HCT116 (cell line): ENCODE measurements at regions not wholly inside any gene's neighbourhood (a gene's known extent, or its start where the extent isn't known, plus 50 kb on each side); places are given as distances from the start of the nearest gene placed in this dataset.

Source experiments
- ATAC-seq: fragments of 200-7000 bp; cut with Tn5 transposase; 2 replicates; pipeline ENCODE4 v1.9.1; 2020; ENCODE audit warnings: mild to moderate bottlenecking, moderate library complexity
- BruUV-seq: library from RNA; stranded (reverse); fragments of 400-500 nt; replicated peaks from 2 replicates; lab custom pipeline; 2021; lab: Mats Ljungman, UMichigan
- CTCF ChIA-PET: fragments of 300-600 bp; sonication (Branson Sonifier 250); formaldehyde crosslinking; loops from one replicate; lab custom pipeline; 2021; ENCODE audit warnings: antibody characterized with exemption; lab: Charles Lee
- POLR2A ChIA-PET: fragments of 300-600, 350-600 bp; sonication (Branson Sonifier 250); formaldehyde crosslinking; loops from one replicate; lab custom pipeline; 2021; ENCODE audit warnings: antibody characterized with exemption; lab: Charles Lee
- RAD21 ChIA-PET, 2 experiments: fragments of 300-600 bp; sonication (Branson Sonifier 250); formaldehyde crosslinking; loops; one replicate each; lab custom pipeline; 2023; ENCODE audit warnings: low total read pairs in 2 of 2; ENCODE audit not compliant: uncharacterized antibody in 2 of 2, unreplicated experiment in 2 of 2, low non-redundant PET in 1 of 2; lab: Charles Lee
- DNase-seq: peaks from one replicate; pipeline ENCODE4 v3.0.0-alpha.2; 2010; ENCODE audit warnings: low read depth, low spot score
- H2AFZ ChIP-seq: fragments of 200-600 bp; shearing (Covaris generic), sonication (generic); 2 replicates; pipeline ENCODE4 v1.6.1; 2017; ENCODE audit warnings: low read depth, mixed run types, mixed read lengths, antibody characterized with exemption, low read length; ENCODE audit not compliant: poor library complexity, severe bottlenecking
- H3K27ac ChIP-seq: 2 replicates; pipeline ENCODE4 v1.5.1; 2012; ENCODE audit warnings: low read depth, low read length
- H3K27me3 ChIP-seq: fragments of 200-600 bp; sonication (generic); 2 replicates; pipeline ENCODE4 v1.6.1; 2016; ENCODE audit warnings: mixed run types, low read length, mixed read lengths; ENCODE audit not compliant: insufficient read depth
- H3K36me3 ChIP-seq, 2 experiments: fragments of 200-500 bp in 1 of 2; fragments of 200-600 bp in 1 of 2; sonication (Bioruptor generic) in 1 of 2; sonication (generic) in 1 of 2; 2 replicates each; pipeline versions ENCODE4 v1.5.1 to v1.6.1; 2014 to 2016; ENCODE audit warnings: low read length in 2 of 2, inconsistent platforms in 1 of 2, mixed read lengths in 1 of 2, mixed run types in 1 of 2; ENCODE audit not compliant: insufficient read depth in 2 of 2, control insufficient read depth in 1 of 2
- H3K4me1 ChIP-seq, 2 experiments: fragments of 200-600 bp in 1 of 2; sonication (generic) in 1 of 2; 2 replicates each; pipeline versions ENCODE4 v1.5.1 to v1.6.1; 2012 to 2017; ENCODE audit warnings: low read length in 2 of 2, inconsistent platforms in 1 of 2, mild to moderate bottlenecking in 1 of 2, mixed read lengths in 1 of 2, mixed run types in 1 of 2, moderate library complexity in 1 of 2; ENCODE audit not compliant: insufficient read depth in 2 of 2, control insufficient read depth in 1 of 2
- H3K4me2 ChIP-seq: fragments of 200-600 bp; sonication (generic); 2 replicates; pipeline ENCODE4 v1.6.1; 2017; ENCODE audit warnings: mixed run types, low read length, mixed read lengths
- H3K4me3 ChIP-seq, 2 experiments: fragments of 200-600 bp in 1 of 2; sonication (generic) in 1 of 2; replicated peaks in 1 of 2; 2 replicates each; pipeline ENCODE4 v1.5.1; 2011 to 2016; ENCODE audit warnings: low read length in 2 of 2, control low read depth in 1 of 2, low read depth in 1 of 2, mild to moderate bottlenecking in 1 of 2, mixed read lengths in 1 of 2, mixed run types in 1 of 2
- H3K79me2 ChIP-seq: fragments of 200-600 bp; sonication (generic); 2 replicates; pipeline ENCODE4 v1.6.1; 2017; ENCODE audit warnings: mild to moderate bottlenecking, mixed run types, low read length, moderate library complexity, mixed read lengths; ENCODE audit not compliant: insufficient read depth
- H3K9ac ChIP-seq: fragments of 200-600 bp; sonication (generic); 2 replicates; pipeline ENCODE4 v1.6.1; 2016; ENCODE audit warnings: low read length, mixed read lengths
- H3K9me2 ChIP-seq: fragments of 200-600 bp; sonication (generic), shearing (Covaris generic); 2 replicates; pipeline ENCODE4 v1.6.1; 2017; ENCODE audit warnings: mixed run types, mild to moderate bottlenecking, moderate library complexity; ENCODE audit not compliant: insufficient read depth
- H3K9me3 ChIP-seq, 2 experiments: fragments of 200-500 bp in 1 of 2; fragments of 200-600 bp in 1 of 2; sonication (Bioruptor generic) in 1 of 2; sonication (generic) in 1 of 2; 2 replicates each; pipeline ENCODE4 v1.6.1; 2014 to 2017; ENCODE audit warnings: low read length in 2 of 2, mixed read lengths in 2 of 2, inconsistent platforms in 1 of 2, low read depth in 1 of 2, mild to moderate bottlenecking in 1 of 2, mixed run types in 1 of 2, moderate library complexity in 1 of 2; ENCODE audit not compliant: control insufficient read depth in 1 of 2, insufficient read depth in 1 of 2
- H4K20me1 ChIP-seq: fragments of 200-600 bp; sonication (generic), shearing (Covaris generic); 2 replicates; pipeline ENCODE4 v1.6.1; 2017; ENCODE audit warnings: mixed run types, mild to moderate bottlenecking, moderate library complexity; ENCODE audit not compliant: insufficient read depth
- CBX3 ChIP-seq: IDR thresholded peaks from 2 replicates; pipeline ENCODE4 v1.6.1; 2012; ENCODE audit warnings: low read depth
- CEBPB ChIP-seq: IDR thresholded peaks from 2 replicates; pipeline ENCODE4 v1.6.1; 2012; ENCODE audit warnings: low read depth
- EGR1 ChIP-seq: IDR thresholded peaks from 2 replicates; pipeline ENCODE4 v1.6.1; 2012; ENCODE audit warnings: low read depth
- FOSL1 ChIP-seq: IDR thresholded peaks from 2 replicates; pipeline ENCODE4 v1.6.1; 2012; ENCODE audit warnings: low read depth
- POLR2A ChIP-seq: IDR thresholded peaks from 2 replicates; pipeline ENCODE4 v1.7.0; 2011; ENCODE audit warnings: borderline replicate concordance; ENCODE audit not compliant: insufficient read depth, insufficient read length; ENCODE audit errors: extremely low read depth
- SIN3A ChIP-seq: IDR thresholded peaks from 2 replicates; pipeline ENCODE4 v1.6.1; 2012; ENCODE audit warnings: low read depth
- SRF ChIP-seq: IDR thresholded peaks from 2 replicates; pipeline ENCODE4 v1.6.1; 2012; ENCODE audit warnings: low read depth
- TCF7L2 ChIP-seq: IDR thresholded peaks from 2 replicates; pipeline ENCODE4 v1.7.0; 2011; ENCODE audit warnings: borderline replicate concordance, inconsistent platforms; ENCODE audit not compliant: insufficient read depth, insufficient read length; ENCODE audit errors: extremely low read depth
- ZNF274 ChIP-seq: fragments of 200-500 bp; sonication (Bioruptor generic); IDR thresholded peaks from 2 replicates; pipeline ENCODE4 v1.6.1; 2014; ENCODE audit warnings: mild to moderate bottlenecking, low read depth, low read length, inconsistent platforms
- intact Hi-C: fragments of 100-400 bp; cut with micrococcal nuclease; formaldehyde crosslinking; loops from 2 replicates; pipeline ENCODE4 v1.10.0; 2022
- TF ChIP-seq, protein P1 (sequence below), 3 experiments: fragments of 200-600 bp in 1 of 3; sonication (generic) in 1 of 3; IDR thresholded peaks in 2 of 3; conservative IDR thresholded peaks in 1 of 3; 2 replicates each; pipeline ENCODE4 v1.5.1; 2012 to 2017; ENCODE audit warnings: low read depth in 2 of 3, low read length in 2 of 3, antibody characterized with exemption in 1 of 3, borderline replicate concordance in 1 of 3, control low read depth in 1 of 3, mild to moderate bottlenecking in 1 of 3, mixed read lengths in 1 of 3, mixed run types in 1 of 3, moderate library complexity in 1 of 3; ENCODE audit not compliant: insufficient read depth in 1 of 3
- TF ChIP-seq, protein P2 (sequence below): IDR thresholded peaks from 2 replicates; pipeline ENCODE4 v1.6.1; 2012
- TF ChIP-seq, protein P3 (sequence below): IDR thresholded peaks from 2 replicates; pipeline ENCODE4 v1.6.1; 2012

DNA sequence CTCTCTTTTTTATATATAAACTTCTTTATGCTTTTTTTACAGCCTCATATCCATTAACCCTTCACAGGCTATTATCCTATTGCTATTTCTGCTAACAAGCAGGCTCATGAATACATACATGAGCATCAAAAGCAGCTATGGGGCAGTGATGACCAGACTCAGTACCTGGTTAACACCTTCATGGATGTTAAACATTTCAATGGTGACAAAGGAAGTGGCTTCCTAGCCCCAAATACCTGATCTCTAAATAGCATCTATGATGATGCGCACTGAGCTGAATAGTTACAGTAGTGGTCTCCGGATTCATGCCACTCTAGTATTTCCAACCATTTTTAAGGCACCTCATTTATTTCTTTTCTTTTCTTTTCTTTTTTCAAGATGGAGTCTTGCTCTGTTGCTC lies 101.1 kb downstream of the TM2D1 start:
- Histone ChIP-seq H3K36me3 (no peaks in the 10 kb centered on the region), H3K79me2 (no peaks in the 10 kb centered on the region), H3K27me3 (no peaks in the 10 kb centered on the region), H2AFZ (no peak overlapping the region), H4K20me1 (no peaks in the 10 kb centered on the region), H3K4me2 (no peak overlapping the region), H3K9me2 (no peaks in the 10 kb centered on the region), H3K27ac (no peak overlapping the region), H3K4me1 (no peaks in the 10 kb centered on the region), H3K4me3 (no peak overlapping the region), H3K9ac (no peak overlapping the region), H3K9me3 (no peaks in the 10 kb centered on the region)
- ChIA-PET CTCF (no interaction called here), POLR2A (no interaction called here), RAD21 (no interaction called here)
- ATAC-seq (no peak), DNase-seq (no peak)
- intact Hi-C loops = no loop called here
- TF ChIP-seq, protein P1, sequence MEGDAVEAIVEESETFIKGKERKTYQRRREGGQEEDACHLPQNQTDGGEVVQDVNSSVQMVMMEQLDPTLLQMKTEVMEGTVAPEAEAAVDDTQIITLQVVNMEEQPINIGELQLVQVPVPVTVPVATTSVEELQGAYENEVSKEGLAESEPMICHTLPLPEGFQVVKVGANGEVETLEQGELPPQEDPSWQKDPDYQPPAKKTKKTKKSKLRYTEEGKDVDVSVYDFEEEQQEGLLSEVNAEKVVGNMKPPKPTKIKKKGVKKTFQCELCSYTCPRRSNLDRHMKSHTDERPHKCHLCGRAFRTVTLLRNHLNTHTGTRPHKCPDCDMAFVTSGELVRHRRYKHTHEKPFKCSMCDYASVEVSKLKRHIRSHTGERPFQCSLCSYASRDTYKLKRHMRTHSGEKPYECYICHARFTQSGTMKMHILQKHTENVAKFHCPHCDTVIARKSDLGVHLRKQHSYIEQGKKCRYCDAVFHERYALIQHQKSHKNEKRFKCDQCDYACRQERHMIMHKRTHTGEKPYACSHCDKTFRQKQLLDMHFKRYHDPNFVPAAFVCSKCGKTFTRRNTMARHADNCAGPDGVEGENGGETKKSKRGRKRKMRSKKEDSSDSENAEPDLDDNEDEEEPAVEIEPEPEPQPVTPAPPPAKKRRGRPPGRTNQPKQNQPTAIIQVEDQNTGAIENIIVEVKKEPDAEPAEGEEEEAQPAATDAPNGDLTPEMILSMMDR (IDR thresholded peaks at IDR 0.05 in 2 of 3, conservative IDR thresholded peaks at IDR 0.05 in 1 of 3; ENCODE audit: borderline replicate concordance in 1 of 3, insufficient read depth in 1 of 3, low read depth in 2 of 3, low read length in 2 of 3) = no peak
- no peak for TF ChIP-seq SRF
- TF ChIP-seq, protein P2, sequence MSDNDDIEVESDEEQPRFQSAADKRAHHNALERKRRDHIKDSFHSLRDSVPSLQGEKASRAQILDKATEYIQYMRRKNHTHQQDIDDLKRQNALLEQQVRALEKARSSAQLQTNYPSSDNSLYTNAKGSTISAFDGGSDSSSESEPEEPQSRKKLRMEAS = no peak
- no peak for TF ChIP-seq POLR2A
- TF ChIP-seq TCF7L2 = no peak
- TF ChIP-seq FOSL1 = no peak
- no peak for TF ChIP-seq ZNF274
- no peak for TF ChIP-seq CBX3
- no peak for TF ChIP-seq CEBPB
- TF ChIP-seq, protein P3, sequence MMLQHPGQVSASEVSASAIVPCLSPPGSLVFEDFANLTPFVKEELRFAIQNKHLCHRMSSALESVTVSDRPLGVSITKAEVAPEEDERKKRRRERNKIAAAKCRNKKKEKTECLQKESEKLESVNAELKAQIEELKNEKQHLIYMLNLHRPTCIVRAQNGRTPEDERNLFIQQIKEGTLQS = no peak
- TF ChIP-seq EGR1 = no peak
- no peak for TF ChIP-seq SIN3A
- BruUV-seq = no TSS peak
